Right lobe of liver (tissue), 6 donors: ENCODE measurements at regions not wholly inside any gene's neighbourhood (a gene's known extent, or its start where the extent isn't known, plus 50 kb on each side); places are given as distances from the start of the nearest gene placed in this dataset.

Experiments used
- ATAC-seq, 4 donors: fragments of 200-7000 bp; cut with Tn5 transposase; one replicate each; pipeline ENCODE4 v1.9.1; 2020; ENCODE audit warnings: mild to moderate bottlenecking in 4 of 4, moderate library complexity in 4 of 4
- DNase-seq, 3 donors: peaks; one replicate each; pipeline ENCODE4 v3.0.0-alpha.2; 2020
- H3K27ac ChIP-seq, 3 donors: fragments of 200-600 bp; one replicate each; pipeline ENCODE4 v1.8.0; 2022
- H3K27me3 ChIP-seq, 2 donors: fragments of 200-600 bp; one replicate each; pipeline ENCODE4 v1.8.0; 2022
- H3K36me3 ChIP-seq, 4 donors: fragments of 200-600 bp; sonication (generic) in 1 of 4; one replicate each; pipeline versions ENCODE4 v1.5.1 to v1.8.0; 2017 to 2022; ENCODE audit warnings: control low read depth in 1 of 4
- H3K4me1 ChIP-seq, 4 donors: fragments of 200-600 bp; sonication (generic) in 1 of 4; one replicate each; pipeline versions ENCODE4 v1.5.1 to v1.8.0; 2017 to 2022; ENCODE audit warnings: control low read depth in 1 of 4
- H3K4me3 ChIP-seq, 3 donors: fragments of 200-600 bp; one replicate each; pipeline ENCODE4 v1.8.0; 2022
- H3K9me3 ChIP-seq, 4 donors: fragments of 200-600 bp; sonication (generic) in 1 of 4; one replicate each; pipeline versions ENCODE4 v1.5.1 to v1.8.0; 2017 to 2022; ENCODE audit warnings: control low read depth in 1 of 4
- CTCF ChIP-seq, 4 donors: fragments of 200-600 bp in 3 of 4; fragments of 450-650 bp in 1 of 4; IDR thresholded peaks; one replicate each; pipeline versions ENCODE4 v1.5.1 to v1.8.0; 2016 to 2022; ENCODE audit warnings: antibody characterized with exemption in 4 of 4, mild to moderate bottlenecking in 2 of 4
- POLR2A ChIP-seq: fragments of 450-650 bp; IDR thresholded peaks from one replicate; pipeline ENCODE4 v1.6.1; 2017; ENCODE audit warnings: antibody characterized with exemption, mild to moderate bottlenecking
- WGBS: methylation state at CpG from one replicate; pipeline ENCODE4 v1.1.6; 2018; ENCODE audit warnings: low coverage, low lambda C conversion rate; ENCODE audit not compliant: insufficient coverage; ENCODE audit errors: missing lambda C conversion rate; 5-methylcytosine and 5-hydroxymethylcytosine counted together
- intact Hi-C, 2 donors: fragments of 100-400 bp; cut with DNase I; formaldehyde crosslinking; loops; one replicate each; pipeline versions ENCODE4 v1.11.2 to v1.14.1; 2022
- donor health status: DM: no; HTN: yes; CAD: no.
- donor health status: DM: no; HTN: no; CAD: no.
- donor health status: DM: no; HTN: no; CAD: no.
- donor health status: DM: no; HTN: yes; CAD: no.
- donor health status: DM: no; HTN: yes; CAD: no.

- Histone ChIP-seq H3K4me1 (no peaks in the 10 kb centered on the region), H3K27ac (no peak overlapping the region), H3K4me3 (no peak overlapping the region), H3K36me3 (no peaks in the 10 kb centered on the region), H3K9me3 (no peaks in the 10 kb centered on the region), H3K27me3 (no peaks in the 10 kb centered on the region)
- 56% methylated on average over 3 of the region's 3 CpGs for WGBS
- ATAC-seq (no peak), DNase-seq (no peak)
- intact Hi-C loops = no loop called here
- TF ChIP-seq CTCF (IDR thresholded peaks at IDR 0.05) (no peak), POLR2A (no peak)
Observed at GRCh38 chr16:61214780-61215179, 821.5 kb downstream of the CDH8 start.

- H3K36me3 ChIP-seq = no peaks in the 10 kb centered on the region
- no peaks in the 10 kb centered on the region for H3K4me1 ChIP-seq
- TF ChIP-seq CTCF (IDR thresholded peaks at IDR 0.05) (no peak), POLR2A (no peak)
- no peak overlapping the region for H3K27ac ChIP-seq
- no peaks in the 10 kb centered on the region for H3K27me3 ChIP-seq
- H3K4me3 ChIP-seq = no peak overlapping the region
- H3K9me3 ChIP-seq = no peaks in the 10 kb centered on the region
- DNase-seq (no peak), ATAC-seq (no peak)
- intact Hi-C loops = no loop called here
Observed at GRCh38 chr16:61210076-61210475, 826.2 kb downstream of the CDH8 start.

GRCh38 chr16:61195006-61195405, 841.2 kb downstream of the CDH8 start:
- no peak for ATAC-seq

GRCh38 chr16:61194573-61194972, 841.7 kb downstream of the CDH8 start:
- no peak overlapping the region for H3K4me3 ChIP-seq
- no peak for TF ChIP-seq POLR2A
- no peak for TF ChIP-seq CTCF (IDR thresholded peaks at IDR 0.05)
- intact Hi-C loops = no loop called here

More at GRCh38 chr16:61195006-61195405, 841.2 kb downstream of the CDH8 start:
- H3K4me3 ChIP-seq = no peak overlapping the region
- DNase-seq = no peak
- H3K36me3 ChIP-seq = no peaks in the 10 kb centered on the region
- intact Hi-C loops = no loop called here
- H3K27ac ChIP-seq = no peak overlapping the region
- TF ChIP-seq CTCF (IDR thresholded peaks at IDR 0.05) (no peak), POLR2A (no peak)
- no peaks in the 10 kb centered on the region for H3K27me3 ChIP-seq
- no peaks in the 10 kb centered on the region for H3K9me3 ChIP-seq
- no peaks in the 10 kb centered on the region for H3K4me1 ChIP-seq

GRCh38 chr16:61182391-61182790, 853.8 kb downstream of the CDH8 start:
- no peak for ATAC-seq
- 25% methylated on average over 1 of the region's 1 CpG for WGBS
- Histone ChIP-seq H3K27ac (no peak overlapping the region), H3K4me1 (no peaks in the 10 kb centered on the region), H3K4me3 (no peak overlapping the region), H3K36me3 (no peaks in the 10 kb centered on the region), H3K27me3 (no peaks in the 10 kb centered on the region), H3K9me3 (no peaks in the 10 kb centered on the region)
- TF ChIP-seq CTCF (IDR thresholded peaks at IDR 0.05) (no peak), POLR2A (no peak)
- DNase-seq = no peak
- intact Hi-C loops = no loop called here

More at GRCh38 chr16:61194573-61194972, 841.7 kb downstream of the CDH8 start:
- no peak for DNase-seq
- Histone ChIP-seq H3K27ac (no peak overlapping the region), H3K4me1 (no peaks in the 10 kb centered on the region), H3K9me3 (no peaks in the 10 kb centered on the region), H3K27me3 (no peaks in the 10 kb centered on the region), H3K36me3 (no peaks in the 10 kb centered on the region)
- ATAC-seq = no peak
